ENCODE measurements at regions not wholly inside any gene's neighbourhood (a gene's known extent, or its start where the extent isn't known, plus 50 kb on each side); places are given as distances from the start of the nearest gene placed in this dataset.

DNA sequence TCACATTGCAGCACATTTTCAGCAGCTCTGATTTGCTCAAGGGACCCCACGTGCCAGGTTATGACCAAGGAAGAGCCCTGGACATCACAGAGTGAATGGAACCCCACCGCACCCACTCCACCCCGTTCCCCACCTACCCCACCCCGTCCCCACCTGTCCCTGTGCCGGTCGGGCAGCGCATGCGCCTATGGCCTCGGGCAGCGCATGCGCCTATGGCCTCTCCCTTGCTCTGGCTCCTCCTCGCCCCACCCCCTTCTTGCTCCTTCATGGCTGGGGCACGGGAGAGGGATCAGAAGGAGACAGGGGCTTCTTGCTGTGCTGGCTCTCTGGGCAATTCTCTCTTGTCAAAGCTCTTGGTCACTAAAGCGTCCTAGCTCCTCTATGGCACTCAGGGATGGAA is 371.8 kb upstream of the HS6ST1 start:
- TF ChIP-seq, protein P1, sequence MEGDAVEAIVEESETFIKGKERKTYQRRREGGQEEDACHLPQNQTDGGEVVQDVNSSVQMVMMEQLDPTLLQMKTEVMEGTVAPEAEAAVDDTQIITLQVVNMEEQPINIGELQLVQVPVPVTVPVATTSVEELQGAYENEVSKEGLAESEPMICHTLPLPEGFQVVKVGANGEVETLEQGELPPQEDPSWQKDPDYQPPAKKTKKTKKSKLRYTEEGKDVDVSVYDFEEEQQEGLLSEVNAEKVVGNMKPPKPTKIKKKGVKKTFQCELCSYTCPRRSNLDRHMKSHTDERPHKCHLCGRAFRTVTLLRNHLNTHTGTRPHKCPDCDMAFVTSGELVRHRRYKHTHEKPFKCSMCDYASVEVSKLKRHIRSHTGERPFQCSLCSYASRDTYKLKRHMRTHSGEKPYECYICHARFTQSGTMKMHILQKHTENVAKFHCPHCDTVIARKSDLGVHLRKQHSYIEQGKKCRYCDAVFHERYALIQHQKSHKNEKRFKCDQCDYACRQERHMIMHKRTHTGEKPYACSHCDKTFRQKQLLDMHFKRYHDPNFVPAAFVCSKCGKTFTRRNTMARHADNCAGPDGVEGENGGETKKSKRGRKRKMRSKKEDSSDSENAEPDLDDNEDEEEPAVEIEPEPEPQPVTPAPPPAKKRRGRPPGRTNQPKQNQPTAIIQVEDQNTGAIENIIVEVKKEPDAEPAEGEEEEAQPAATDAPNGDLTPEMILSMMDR (IDR thresholded peaks at IDR 0.05) = no peak
- no peak for TF ChIP-seq POLR2A (IDR thresholded peaks at IDR 0.05)

Data from Peyer's patch (tissue), 4 donors.